Mononuclear cell (primary cell): ENCODE measurements at regions not wholly inside any gene's neighbourhood (a gene's known extent, or its start where the extent isn't known, plus 50 kb on each side); places are given as distances from the start of the nearest gene placed in this dataset.
"Not testable (repeated sequence)": the region's sequence is repeated elsewhere in the genome, so short reads cannot be mapped to it uniquely, and the experiment has no call there.

Experiments
- H3K27me3 ChIP-seq: 2 replicates; pipeline ENCODE4 v1.6.0; 2011; ENCODE audit warnings: low read length, control low read depth; ENCODE audit not compliant: insufficient read depth
- H3K4me1 ChIP-seq: 2 replicates; pipeline ENCODE4 v1.5.1; 2011; ENCODE audit warnings: mild to moderate bottlenecking, low read length, control low read depth; ENCODE audit not compliant: insufficient read depth
- H3K4me3 ChIP-seq: 2 replicates; pipeline ENCODE4 v1.5.1; 2011; ENCODE audit warnings: mild to moderate bottlenecking, low read length, moderate library complexity
- H3K9me3 ChIP-seq: 2 replicates; pipeline ENCODE4 v1.5.1; 2011; ENCODE audit warnings: low read depth, mild to moderate bottlenecking, control low read depth, low read length

GRCh38 chr2:58479535-58480140 is 238.5 kb upstream of the FANCL start:
- H3K4me1 ChIP-seq = no peaks in the 10 kb centered on the region
- no peaks in the 10 kb centered on the region for H3K27me3 ChIP-seq
- no peak overlapping the region for H3K4me3 ChIP-seq
- H3K9me3 ChIP-seq = no peaks in the 10 kb centered on the region

- Histone ChIP-seq H3K9me3 (no peaks in the 10 kb centered on the region), H3K27me3 (no peaks in the 10 kb centered on the region), H3K4me3 (no peak overlapping the region), H3K4me1 (no peaks in the 10 kb centered on the region)
Measured at GRCh38 chr2:58476556-58476955, 235.4 kb upstream of the FANCL start.

GRCh38 chr2:58475756-58476155 is 234.6 kb upstream of the FANCL start:
- Histone ChIP-seq H3K4me3 (no peak overlapping the region), H3K27me3 (no peaks in the 10 kb centered on the region), H3K9me3 (no peaks in the 10 kb centered on the region)

GRCh38 chr2:58473165-58473564 is 232.0 kb upstream of the FANCL start:
- Histone ChIP-seq H3K4me1 (no peaks in the 10 kb centered on the region), H3K9me3 (no peaks in the 10 kb centered on the region), H3K27me3 (no peaks in the 10 kb centered on the region), H3K4me3 (no peak overlapping the region)

More at GRCh38 chr2:58475756-58476155, 234.6 kb upstream of the FANCL start:
- H3K4me1 ChIP-seq = no peaks in the 10 kb centered on the region

- Histone ChIP-seq H3K9me3 (no peaks in the 10 kb centered on the region), H3K4me1 (no peaks in the 10 kb centered on the region), H3K4me3 (no peak overlapping the region), H3K27me3 (no peaks in the 10 kb centered on the region)
Measured at GRCh38 chr2:58466804-58467203, 225.7 kb upstream of the FANCL start.

- not testable (repeated sequence) for H3K9me3 ChIP-seq, H3K27me3 ChIP-seq, H3K4me3 ChIP-seq, H3K4me1 ChIP-seq
Measured at GRCh38 chr2:58466021-58466420, 224.9 kb upstream of the FANCL start.

- H3K4me1 ChIP-seq = no peaks in the 10 kb centered on the region
- H3K27me3 ChIP-seq = no peaks in the 10 kb centered on the region
- no peak overlapping the region for H3K4me3 ChIP-seq
- H3K9me3 ChIP-seq = no peaks in the 10 kb centered on the region
Measured at GRCh38 chr2:58460670-58461069, 219.5 kb upstream of the FANCL start.

- no peaks in the 10 kb centered on the region for H3K9me3 ChIP-seq
- H3K4me3 ChIP-seq = no peak overlapping the region
- no peaks in the 10 kb centered on the region for H3K4me1 ChIP-seq
- no peaks in the 10 kb centered on the region for H3K27me3 ChIP-seq
Measured at GRCh38 chr2:58449286-58450010, 208.3 kb upstream of the FANCL start.

GRCh38 chr2:58448845-58449244 is 207.7 kb upstream of the FANCL start:
- Histone ChIP-seq H3K27me3 (no peaks in the 10 kb centered on the region), H3K4me1 (no peaks in the 10 kb centered on the region), H3K4me3 (no peak overlapping the region), H3K9me3 (no peaks in the 10 kb centered on the region)

- Histone ChIP-seq H3K4me3 (no peak overlapping the region), H3K9me3 (no peaks in the 10 kb centered on the region), H3K27me3 (no peaks in the 10 kb centered on the region), H3K4me1 (no peaks in the 10 kb centered on the region)
Measured at GRCh38 chr2:58448065-58448507, 207.0 kb upstream of the FANCL start.

- H3K9me3 ChIP-seq = no peaks in the 10 kb centered on the region
- H3K4me3 ChIP-seq = no peak overlapping the region
- no peaks in the 10 kb centered on the region for H3K27me3 ChIP-seq
- no peaks in the 10 kb centered on the region for H3K4me1 ChIP-seq
Measured at GRCh38 chr2:58447586-58447985, 206.5 kb upstream of the FANCL start.

- Histone ChIP-seq H3K27me3 (no peaks in the 10 kb centered on the region), H3K9me3 (no peaks in the 10 kb centered on the region), H3K4me3 (no peak overlapping the region), H3K4me1 (no peaks in the 10 kb centered on the region)
Measured at GRCh38 chr2:58441643-58442042, 200.5 kb upstream of the FANCL start.

GRCh38 chr2:58436872-58437271 is 195.7 kb upstream of the FANCL start:
- Histone ChIP-seq H3K9me3 (no peaks in the 10 kb centered on the region), H3K4me3 (no peak overlapping the region), H3K4me1 (no peaks in the 10 kb centered on the region), H3K27me3 (no peaks in the 10 kb centered on the region)

GRCh38 chr2:58435246-58435645 is 194.1 kb upstream of the FANCL start:
- Histone ChIP-seq H3K9me3 (no peaks in the 10 kb centered on the region), H3K4me1 (no peaks in the 10 kb centered on the region), H3K27me3 (no peaks in the 10 kb centered on the region), H3K4me3 (no peak overlapping the region)

GRCh38 chr2:58434692-58435091 is 193.6 kb upstream of the FANCL start:
- no peak overlapping the region for H3K4me3 ChIP-seq
- H3K4me1 ChIP-seq = no peaks in the 10 kb centered on the region
- peaks cover under 1% of the 10 kb centered on the region for H3K27me3 ChIP-seq
- no peaks in the 10 kb centered on the region for H3K9me3 ChIP-seq
